ENCODE measurements at regions not wholly inside any gene's neighbourhood (a gene's known extent, or its start where the extent isn't known, plus 50 kb on each side); places are given as distances from the start of the nearest gene placed in this dataset.

GRCh38 chr7:32250003-32250402 lies 179.8 kb upstream of the PDE1C start:
- Mint-ChIP-seq H3K27me3 (ENCODE audit: unreplicated experiment) (peaks cover 36% of the 10 kb centered on the region), H3K4me3 (ENCODE audit: unreplicated experiment) (no peak overlapping the region), H3K27ac (ENCODE audit: unreplicated experiment) (no peak overlapping the region), H3K4me1 (ENCODE audit: unreplicated experiment) (no peaks in the 10 kb centered on the region), H3K9me3 (ENCODE audit: unreplicated experiment) (no peaks in the 10 kb centered on the region), H3K36me3 (ENCODE audit: unreplicated experiment) (no peaks in the 10 kb centered on the region)
- no peak for TF ChIP-seq CTCF (IDR thresholded peaks at IDR 0.05)
- DNase-seq (ENCODE audit: extremely low spot score, unreplicated experiment) = no peak

GRCh38 chr7:32248522-32248921 lies 178.3 kb upstream of the PDE1C start:
- no peak for DNase-seq (ENCODE audit: extremely low spot score, unreplicated experiment)
- H3K36me3 Mint-ChIP-seq (ENCODE audit: unreplicated experiment) = no peaks in the 10 kb centered on the region
- no peak overlapping the region for H3K27ac Mint-ChIP-seq (ENCODE audit: unreplicated experiment)
- no peak for TF ChIP-seq CTCF (IDR thresholded peaks at IDR 0.05)
- H3K4me1 Mint-ChIP-seq (ENCODE audit: unreplicated experiment) = no peaks in the 10 kb centered on the region
- no peak overlapping the region for H3K4me3 Mint-ChIP-seq (ENCODE audit: unreplicated experiment)
- peaks cover 37% of the 10 kb centered on the region for H3K27me3 Mint-ChIP-seq (ENCODE audit: unreplicated experiment)
- H3K9me3 Mint-ChIP-seq (ENCODE audit: unreplicated experiment) = no peaks in the 10 kb centered on the region

GRCh38 chr7:32244806-32245345 lies 174.7 kb upstream of the PDE1C start:
- DNase-seq (ENCODE audit: extremely low spot score, unreplicated experiment) = peak; percentile 66
- Mint-ChIP-seq H3K9me3 (ENCODE audit: unreplicated experiment) (no peaks in the 10 kb centered on the region), H3K4me3 (ENCODE audit: unreplicated experiment) (no peak overlapping the region), H3K4me1 (ENCODE audit: unreplicated experiment) (no peaks in the 10 kb centered on the region), H3K36me3 (ENCODE audit: unreplicated experiment) (no peaks in the 10 kb centered on the region), H3K27ac (ENCODE audit: unreplicated experiment) (no peak overlapping the region), H3K27me3 (ENCODE audit: unreplicated experiment) (peaks cover 20% of the 10 kb centered on the region)
- no peak for TF ChIP-seq CTCF (IDR thresholded peaks at IDR 0.05)

GRCh38 chr7:32243687-32244290 lies 173.6 kb upstream of the PDE1C start:
- no peak for TF ChIP-seq CTCF (IDR thresholded peaks at IDR 0.05)
- H3K27ac Mint-ChIP-seq (ENCODE audit: unreplicated experiment) = no peak overlapping the region
- H3K36me3 Mint-ChIP-seq (ENCODE audit: unreplicated experiment) = no peaks in the 10 kb centered on the region
- H3K9me3 Mint-ChIP-seq (ENCODE audit: unreplicated experiment) = no peaks in the 10 kb centered on the region
- peaks cover 20% of the 10 kb centered on the region for H3K27me3 Mint-ChIP-seq (ENCODE audit: unreplicated experiment)
- DNase-seq (ENCODE audit: extremely low spot score, unreplicated experiment) = no peak
- H3K4me3 Mint-ChIP-seq (ENCODE audit: unreplicated experiment) = no peak overlapping the region
- H3K4me1 Mint-ChIP-seq (ENCODE audit: unreplicated experiment) = no peaks in the 10 kb centered on the region

GRCh38 chr7:32242436-32242835 lies 172.2 kb upstream of the PDE1C start:
- Mint-ChIP-seq H3K4me3 (ENCODE audit: unreplicated experiment) (no peak overlapping the region), H3K27ac (ENCODE audit: unreplicated experiment) (no peak overlapping the region), H3K4me1 (ENCODE audit: unreplicated experiment) (no peaks in the 10 kb centered on the region), H3K9me3 (ENCODE audit: unreplicated experiment) (no peaks in the 10 kb centered on the region), H3K27me3 (ENCODE audit: unreplicated experiment) (peaks cover 21% of the 10 kb centered on the region), H3K36me3 (ENCODE audit: unreplicated experiment) (no peaks in the 10 kb centered on the region)
- TF ChIP-seq CTCF (IDR thresholded peaks at IDR 0.05) = no peak
- DNase-seq (ENCODE audit: extremely low spot score, unreplicated experiment) = peak; percentile 34

All from osteocyte (in vitro differentiated cells).